ENCODE measurements at regions not wholly inside any gene's neighbourhood (a gene's known extent, or its start where the extent isn't known, plus 50 kb on each side); places are given as distances from the start of the nearest gene placed in this dataset.
"Not testable (repeated sequence)": the region's sequence is repeated elsewhere in the genome, so short reads cannot be mapped to it uniquely, and the experiment has no call there.

DNA sequence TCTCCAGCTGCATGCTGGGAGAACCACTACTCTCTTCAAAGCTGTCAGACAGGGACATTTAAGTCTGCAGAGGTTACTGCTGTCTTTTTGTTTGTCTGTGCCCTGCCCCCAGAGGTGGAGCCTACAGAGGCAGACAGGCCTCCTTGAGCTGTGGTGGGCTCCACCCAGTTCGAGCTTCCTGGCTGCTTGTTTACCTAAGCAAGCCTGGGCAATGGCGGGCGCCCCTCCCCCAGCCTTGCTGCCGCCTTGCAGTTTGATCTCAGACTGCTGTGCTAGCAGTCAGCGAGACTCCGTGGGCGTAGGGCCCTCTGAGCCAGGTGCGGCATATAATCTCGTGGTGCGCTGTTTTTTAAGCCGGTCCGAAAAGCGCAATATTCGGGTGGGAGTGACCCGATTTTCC, 215.0 kb downstream of the STIM2 start:
- H3K4me1 ChIP-seq (ENCODE audit: insufficient read depth, low read length); H3K36me3 ChIP-seq (ENCODE audit: insufficient read depth, low read length); H3K4me1 Mint-ChIP-seq; H3K4me3 Mint-ChIP-seq; H3K9me3 ChIP-seq (ENCODE audit: low read length); H3K27ac ChIP-seq (ENCODE audit: low read depth, low read length); DNase-seq; H3K4me3 ChIP-seq (ENCODE audit: low read length); H3K27ac Mint-ChIP-seq; POLR2A ChIA-PET; H3K9me3 Mint-ChIP-seq; H3K27me3 ChIP-seq (ENCODE audit: insufficient read depth, low read length, poor library complexity, severe bottlenecking); H3K36me3 Mint-ChIP-seq; CTCF ChIA-PET; H3K27me3 Mint-ChIP-seq: not testable (repeated sequence)

DNA sequence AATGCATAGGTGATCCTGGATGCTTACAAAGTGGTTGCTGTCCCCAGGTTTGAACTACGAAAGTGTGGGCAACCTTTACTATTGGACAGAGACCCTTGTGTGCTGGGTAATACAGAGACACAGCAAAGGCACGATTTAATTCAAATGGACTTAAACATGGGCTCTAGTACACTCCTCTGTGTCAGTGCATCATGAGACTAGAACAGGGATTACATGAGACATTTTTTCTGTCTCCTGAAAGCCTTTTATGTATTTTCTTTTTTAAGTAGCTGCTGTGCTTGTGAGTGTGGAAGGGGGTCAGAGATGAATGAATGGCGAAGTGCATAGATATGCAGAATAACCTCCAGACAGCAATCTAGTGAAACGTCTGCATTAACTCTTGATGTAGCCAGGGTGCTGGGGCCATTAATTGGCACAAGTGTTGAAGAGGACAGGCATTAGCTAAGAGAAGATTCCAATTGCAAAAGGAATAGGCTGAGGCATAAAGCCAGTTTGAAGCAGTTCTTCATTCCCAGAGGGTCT, 218.4 kb downstream of the STIM2 start:
- Mint-ChIP-seq H3K27ac (no peak overlapping the region), H3K27me3 (peaks cover 16 to 32% of the 10 kb centered on the region in 2 donors), H3K4me3 (no peak overlapping the region), H3K36me3 (no peaks in the 10 kb centered on the region), H3K4me1 (peaks cover 4 to 8% (median 6%) of the 10 kb centered on the region in 3 donors), H3K9me3 (peaks cover 0 to 3% (median 0%) of the 10 kb centered on the region in 5 donors)
- CTCF ChIA-PET: no interaction called here
- Histone ChIP-seq H3K4me3 (ENCODE audit: low read length) (no peak overlapping the region), H3K27ac (ENCODE audit: low read depth, low read length) (no peak overlapping the region), H3K9me3 (ENCODE audit: low read length) (no peaks in the 10 kb centered on the region), H3K36me3 (ENCODE audit: insufficient read depth, low read length) (no peaks in the 10 kb centered on the region), H3K4me1 (ENCODE audit: insufficient read depth, low read length) (no peaks in the 10 kb centered on the region), H3K27me3 (ENCODE audit: insufficient read depth, low read length, poor library complexity, severe bottlenecking) (peaks cover 2% of the 10 kb centered on the region)
- DNase-seq: no peak
- POLR2A ChIA-PET: no interaction called here

DNA sequence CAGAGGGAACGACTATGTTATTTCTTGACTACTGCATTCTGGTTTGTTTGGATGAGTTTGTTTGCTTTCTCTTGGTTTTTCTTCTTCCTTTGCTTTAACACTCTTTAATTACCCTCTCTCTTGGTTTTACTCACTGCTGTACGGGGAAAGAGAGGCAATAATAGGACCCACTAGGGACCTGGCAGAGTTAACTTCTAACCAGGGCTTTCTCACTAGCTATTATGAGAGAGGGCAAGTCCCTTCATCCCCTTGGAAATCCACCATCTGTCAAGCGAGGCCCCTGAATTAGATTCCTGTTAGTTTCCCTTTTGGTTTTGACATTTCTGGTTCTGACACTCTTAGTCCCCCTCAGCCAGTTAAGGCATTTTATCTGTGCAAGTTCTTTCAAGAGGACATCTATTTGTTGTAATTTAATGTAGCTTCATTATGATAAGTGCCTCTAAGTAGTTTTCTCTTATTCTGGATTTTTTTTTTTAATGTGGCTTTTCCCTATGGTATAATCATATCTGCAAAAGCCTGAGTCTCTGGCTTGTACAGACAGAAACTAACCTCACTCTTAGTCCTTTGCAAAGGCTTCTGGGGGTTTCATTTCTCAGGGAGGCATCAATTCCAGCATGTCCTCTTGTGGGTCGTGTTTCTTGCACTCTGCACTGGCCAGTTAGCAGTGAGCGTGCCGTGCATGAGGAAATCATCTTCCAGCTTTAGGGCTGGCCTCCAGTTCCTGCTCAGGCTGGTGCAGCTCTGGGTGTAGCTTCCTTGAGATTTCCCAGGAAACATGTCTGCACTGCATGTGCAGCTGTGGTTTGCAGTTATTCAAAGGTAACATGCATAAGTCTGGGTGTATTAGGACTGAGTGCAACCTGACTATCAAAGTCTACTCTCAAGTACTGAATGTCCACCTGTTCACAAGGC, 221.3 kb downstream of the STIM2 start:
- Histone ChIP-seq H3K4me3 (ENCODE audit: low read length) (no peak overlapping the region), H3K4me1 (ENCODE audit: insufficient read depth, low read length) (peaks cover 11% of the 10 kb centered on the region), H3K36me3 (ENCODE audit: insufficient read depth, low read length) (no peaks in the 10 kb centered on the region), H3K9me3 (ENCODE audit: low read length) (no peaks in the 10 kb centered on the region), H3K27me3 (ENCODE audit: insufficient read depth, low read length, poor library complexity, severe bottlenecking) (peaks cover 7% of the 10 kb centered on the region), H3K27ac (ENCODE audit: low read depth, low read length) (no peak overlapping the region)
- Mint-ChIP-seq H3K4me1 (peaks cover 9 to 25% (median 21%) of the 10 kb centered on the region in 3 donors), H3K9me3 (peaks cover 0 to 3% (median 0%) of the 10 kb centered on the region in 5 donors), H3K27me3 (peaks cover 30 to 60% of the 10 kb centered on the region in 2 donors), H3K4me3 (no peak overlapping the region), H3K36me3 (no peaks in the 10 kb centered on the region), H3K27ac (peak overlapping the region in 1 of 8 donors; percentile 33)
- CTCF ChIA-PET: interaction anchor here (1.4 kb wide), 1 partner anchor 34 kb away, joined by 4 read pairs; no protein-coding TSS in a partner anchor
- POLR2A ChIA-PET: no interaction called here
- DNase-seq: no peak

DNA sequence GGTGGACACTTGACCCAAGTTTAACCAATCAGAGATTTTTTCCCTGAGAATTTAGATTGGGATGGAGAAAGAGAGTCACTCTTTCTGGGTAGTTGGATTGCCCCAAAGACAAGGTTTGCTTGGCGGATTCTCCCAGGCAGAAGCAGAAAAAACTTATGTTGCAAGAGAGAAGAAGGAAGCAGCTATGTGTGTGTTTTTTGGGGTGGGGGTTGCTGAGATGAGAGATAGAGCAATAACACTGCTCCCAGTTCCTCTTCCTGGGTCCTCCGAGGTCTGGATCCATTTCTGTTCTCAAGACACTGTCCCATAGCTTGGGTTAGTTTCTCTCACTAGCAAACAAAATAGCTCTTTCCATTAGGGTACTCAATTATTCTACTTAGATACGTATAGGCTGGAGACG, 222.1 kb downstream of the STIM2 start:
- Histone ChIP-seq H3K36me3 (ENCODE audit: insufficient read depth, low read length) (no peaks in the 10 kb centered on the region), H3K4me3 (ENCODE audit: low read length) (no peak overlapping the region), H3K4me1 (ENCODE audit: insufficient read depth, low read length) (peaks cover 11% of the 10 kb centered on the region), H3K9me3 (ENCODE audit: low read length) (no peaks in the 10 kb centered on the region), H3K27ac (ENCODE audit: low read depth, low read length) (no peak overlapping the region), H3K27me3 (ENCODE audit: insufficient read depth, low read length, poor library complexity, severe bottlenecking) (peaks cover 7% of the 10 kb centered on the region)
- no peaks in the 10 kb centered on the region for H3K9me3 Mint-ChIP-seq
- POLR2A ChIA-PET: no interaction called here
- H3K4me1 Mint-ChIP-seq: peaks cover 9 to 25% (median 21%) of the 10 kb centered on the region in 3 donors
- CTCF ChIA-PET: interaction anchor here (1.4 kb wide), 1 partner anchor 35 kb away, joined by 4 read pairs; no protein-coding TSS in a partner anchor
- DNase-seq: no peak
- no peak overlapping the region for H3K4me3 Mint-ChIP-seq
- H3K36me3 Mint-ChIP-seq: no peaks in the 10 kb centered on the region
- no peak overlapping the region for H3K27ac Mint-ChIP-seq
- peaks cover 30 to 65% of the 10 kb centered on the region in 2 donors for H3K27me3 Mint-ChIP-seq

DNA sequence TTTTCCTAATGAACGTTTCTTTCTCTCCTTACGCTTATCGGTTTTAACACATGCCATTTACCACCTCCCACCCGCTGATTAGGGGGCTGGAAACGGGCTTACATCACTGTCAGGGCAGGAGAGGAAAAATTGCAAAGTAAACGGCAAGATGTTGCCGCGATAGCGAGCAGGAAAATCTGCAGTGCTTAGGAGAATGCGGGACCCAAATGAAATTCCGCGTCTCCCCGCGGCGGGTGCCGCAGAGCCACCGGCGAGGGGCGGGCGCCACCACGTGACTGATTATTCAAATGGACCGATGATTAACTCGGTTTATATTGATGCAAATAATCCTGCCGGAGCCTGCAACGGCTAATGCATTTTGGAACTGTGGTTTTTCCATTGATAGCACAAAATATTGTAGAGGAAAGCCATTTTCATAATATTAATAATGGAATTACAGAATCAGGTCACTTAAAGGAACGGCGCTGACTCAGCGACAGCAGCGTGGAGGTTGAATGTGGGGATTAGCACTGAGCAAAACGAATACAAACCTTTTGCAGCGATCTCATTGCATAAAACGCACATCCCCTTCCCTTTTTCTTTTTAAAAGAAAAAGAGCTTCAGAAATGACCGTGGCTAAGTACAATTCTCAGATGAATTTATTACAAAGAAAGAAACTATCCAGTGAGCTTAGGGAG, 224.2 kb downstream of the STIM2 start:
- Mint-ChIP-seq H3K27me3 (peaks cover 28 to 85% of the 10 kb centered on the region in 2 donors), H3K36me3 (no peaks in the 10 kb centered on the region), H3K27ac (no peak overlapping the region), H3K4me1 (peaks cover 9 to 25% (median 21%) of the 10 kb centered on the region in 3 donors), H3K9me3 (no peaks in the 10 kb centered on the region), H3K4me3 (peak overlapping the region in 6 of 7 donors; percentile 43 to 84 (median 64))
- Histone ChIP-seq H3K36me3 (ENCODE audit: insufficient read depth, low read length) (no peaks in the 10 kb centered on the region), H3K4me3 (ENCODE audit: low read length) (no peak overlapping the region), H3K4me1 (ENCODE audit: insufficient read depth, low read length) (peaks cover 11% of the 10 kb centered on the region), H3K27me3 (ENCODE audit: insufficient read depth, low read length, poor library complexity, severe bottlenecking) (peaks cover 7% of the 10 kb centered on the region), H3K27ac (ENCODE audit: low read depth, low read length) (no peak overlapping the region), H3K9me3 (ENCODE audit: low read length) (no peaks in the 10 kb centered on the region)
- CTCF ChIA-PET: no interaction called here
- POLR2A ChIA-PET: no interaction called here
- no peak for DNase-seq

DNA sequence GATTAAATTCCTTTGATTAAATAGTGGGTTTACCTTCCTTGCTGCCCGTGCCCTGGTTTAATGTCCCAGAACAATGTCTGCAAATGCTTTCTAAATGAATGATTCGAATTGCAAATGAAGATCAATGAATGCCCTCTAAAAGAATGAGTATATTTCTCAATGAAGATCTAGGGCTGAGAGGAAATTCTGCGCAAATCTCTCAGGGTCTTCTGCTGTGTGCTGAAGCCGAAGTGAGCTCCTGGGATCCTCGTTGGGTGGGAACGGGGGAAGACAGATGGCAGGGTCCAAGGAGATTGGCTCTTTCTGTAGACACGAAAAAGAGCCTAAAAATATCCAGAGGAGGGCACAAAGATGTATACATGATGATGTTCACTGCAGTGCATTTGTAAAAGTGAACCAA, 224.8 kb downstream of the STIM2 start:
- Histone ChIP-seq H3K9me3 (ENCODE audit: low read length) (no peaks in the 10 kb centered on the region), H3K27me3 (ENCODE audit: insufficient read depth, low read length, poor library complexity, severe bottlenecking) (peaks cover 7% of the 10 kb centered on the region), H3K36me3 (ENCODE audit: insufficient read depth, low read length) (no peaks in the 10 kb centered on the region), H3K4me1 (ENCODE audit: insufficient read depth, low read length) (peaks cover 11% of the 10 kb centered on the region), H3K27ac (ENCODE audit: low read depth, low read length) (no peak overlapping the region), H3K4me3 (ENCODE audit: low read length) (no peak overlapping the region)
- ChIA-PET POLR2A (no interaction called here), CTCF (no interaction called here)
- no peaks in the 10 kb centered on the region for H3K9me3 Mint-ChIP-seq
- H3K36me3 Mint-ChIP-seq: no peaks in the 10 kb centered on the region
- peaks cover 32 to 86% of the 10 kb centered on the region in 2 donors for H3K27me3 Mint-ChIP-seq
- no peak for DNase-seq
- H3K4me1 Mint-ChIP-seq: peaks cover 9 to 25% (median 21%) of the 10 kb centered on the region in 3 donors
- peak overlapping the region in 1 of 8 donors; percentile 27 for H3K27ac Mint-ChIP-seq
- peak overlapping the region in 3 of 7 donors; percentile 24 to 71 (median 61) for H3K4me3 Mint-ChIP-seq

DNA sequence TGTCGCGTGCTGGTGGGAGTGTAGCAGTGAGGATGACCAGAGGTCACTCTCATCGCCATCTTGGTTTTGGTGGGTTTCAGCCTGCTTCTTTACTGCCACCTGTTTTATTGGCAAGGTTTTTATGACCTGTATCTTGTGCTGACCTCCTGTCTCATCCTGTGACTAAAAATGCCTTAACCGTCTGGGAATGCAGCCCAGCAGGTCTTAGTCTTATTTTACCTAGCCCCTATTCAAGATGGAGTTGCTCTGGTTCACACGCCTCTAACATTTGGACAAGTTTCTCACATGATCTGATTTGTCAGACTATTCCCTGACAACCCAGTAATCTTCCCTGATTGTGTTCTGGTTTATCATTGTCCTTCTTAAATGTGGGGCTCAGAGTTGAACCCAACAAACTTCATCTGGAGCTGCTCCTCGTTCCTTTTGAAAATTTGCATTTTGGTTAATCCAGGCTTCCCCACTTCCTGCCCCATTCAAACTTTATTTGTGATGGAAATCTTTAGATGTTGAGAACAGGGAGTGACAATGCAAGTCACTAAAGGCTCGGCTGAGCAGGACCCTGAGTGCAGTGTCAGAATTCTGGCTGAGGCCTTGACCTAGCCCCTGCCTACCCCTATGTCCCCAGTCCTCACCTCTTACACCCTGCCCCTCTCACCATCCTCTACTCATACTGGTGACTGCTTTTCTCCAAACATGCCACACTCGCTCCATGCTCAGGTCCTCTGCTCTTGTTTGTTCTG, 226.8 kb downstream of the STIM2 start:
- Mint-ChIP-seq H3K9me3 (no peaks in the 10 kb centered on the region), H3K4me1 (peaks cover 9 to 20% (median 18%) of the 10 kb centered on the region in 3 donors), H3K36me3 (no peaks in the 10 kb centered on the region), H3K4me3 (peak overlapping the region in 1 of 7 donors; percentile 4), H3K27ac (no peak overlapping the region), H3K27me3 (peaks cover 38 to 86% of the 10 kb centered on the region in 2 donors)
- Histone ChIP-seq H3K9me3 (ENCODE audit: low read length) (no peaks in the 10 kb centered on the region), H3K4me1 (ENCODE audit: insufficient read depth, low read length) (peaks cover 11% of the 10 kb centered on the region), H3K27ac (ENCODE audit: low read depth, low read length) (no peak overlapping the region), H3K4me3 (ENCODE audit: low read length) (no peak overlapping the region), H3K27me3 (ENCODE audit: insufficient read depth, low read length, poor library complexity, severe bottlenecking) (peaks cover 7% of the 10 kb centered on the region), H3K36me3 (ENCODE audit: insufficient read depth, low read length) (no peaks in the 10 kb centered on the region)
- POLR2A ChIA-PET: no interaction called here
- CTCF ChIA-PET: no interaction called here
- DNase-seq: no peak
